GM12892 (cell line): ENCODE measurements at regions not wholly inside any gene's neighbourhood (a gene's known extent, or its start where the extent isn't known, plus 50 kb on each side); places are given as distances from the start of the nearest gene placed in this dataset.

Source experiments
- POLR2A ChIP-seq: IDR thresholded peaks from 2 replicates; pipeline ENCODE4 v1.6.1; 2011; ENCODE audit warnings: low read depth, low read length, control low read depth
- POLR2AphosphoS5 ChIP-seq: IDR thresholded peaks from 2 replicates; pipeline ENCODE4 v1.6.1; 2011; ENCODE audit warnings: low read depth, low read length, control low read depth
- TAF1 ChIP-seq: IDR thresholded peaks from 2 replicates; pipeline ENCODE4 v1.6.1; 2011; ENCODE audit warnings: low read depth, mild to moderate bottlenecking, control low read depth, low read length, borderline replicate concordance

- TF ChIP-seq POLR2A (no peak), POLR2AphosphoS5 (no peak), TAF1 (no peak)
Measured at GRCh38 chr2:217216982-217217381, 357.1 kb upstream of the TNP1 start.
